Prostate gland (tissue), 2 donors: ENCODE measurements at regions not wholly inside any gene's neighbourhood (a gene's known extent, or its start where the extent isn't known, plus 50 kb on each side); places are given as distances from the start of the nearest gene placed in this dataset.

ENCODE experiments used
- POLR2A ChIP-seq: fragments of 450-650 bp; IDR thresholded peaks from one replicate; pipeline ENCODE4 v1.6.1; 2016; ENCODE audit warnings: antibody characterized with exemption, mild to moderate bottlenecking
- POLR2AphosphoS5 ChIP-seq: sonication (generic); formaldehyde crosslinking; IDR thresholded peaks from one replicate; pipeline ENCODE4 v1.6.1; 2017; ENCODE audit warnings: antibody characterized with exemption
- TF ChIP-seq, protein P1 (sequence below), 4 experiments: fragments of 200-600 bp in 2 of 4; fragments of 450-650 bp in 2 of 4; sonication (generic) in 2 of 4; IDR thresholded peaks; 1 replicate in 3 of 4; 2 replicates in 1 of 4; pipeline ENCODE4 v1.5.1; 2016 to 2019; ENCODE audit warnings: antibody characterized with exemption in 4 of 4, mild to moderate bottlenecking in 2 of 4, moderate library complexity in 2 of 4

- TF ChIP-seq, protein P1, sequence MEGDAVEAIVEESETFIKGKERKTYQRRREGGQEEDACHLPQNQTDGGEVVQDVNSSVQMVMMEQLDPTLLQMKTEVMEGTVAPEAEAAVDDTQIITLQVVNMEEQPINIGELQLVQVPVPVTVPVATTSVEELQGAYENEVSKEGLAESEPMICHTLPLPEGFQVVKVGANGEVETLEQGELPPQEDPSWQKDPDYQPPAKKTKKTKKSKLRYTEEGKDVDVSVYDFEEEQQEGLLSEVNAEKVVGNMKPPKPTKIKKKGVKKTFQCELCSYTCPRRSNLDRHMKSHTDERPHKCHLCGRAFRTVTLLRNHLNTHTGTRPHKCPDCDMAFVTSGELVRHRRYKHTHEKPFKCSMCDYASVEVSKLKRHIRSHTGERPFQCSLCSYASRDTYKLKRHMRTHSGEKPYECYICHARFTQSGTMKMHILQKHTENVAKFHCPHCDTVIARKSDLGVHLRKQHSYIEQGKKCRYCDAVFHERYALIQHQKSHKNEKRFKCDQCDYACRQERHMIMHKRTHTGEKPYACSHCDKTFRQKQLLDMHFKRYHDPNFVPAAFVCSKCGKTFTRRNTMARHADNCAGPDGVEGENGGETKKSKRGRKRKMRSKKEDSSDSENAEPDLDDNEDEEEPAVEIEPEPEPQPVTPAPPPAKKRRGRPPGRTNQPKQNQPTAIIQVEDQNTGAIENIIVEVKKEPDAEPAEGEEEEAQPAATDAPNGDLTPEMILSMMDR (IDR thresholded peaks at IDR 0.05) = no peak
- TF ChIP-seq POLR2A (no peak), POLR2AphosphoS5 (no peak)
These were observed 205.3 kb upstream of the HMGA2 start for GRCh38 chr12:65619018-65619417.
